RPMI7951 (cell line): ENCODE measurements at regions not wholly inside any gene's neighbourhood (a gene's known extent, or its start where the extent isn't known, plus 50 kb on each side); places are given as distances from the start of the nearest gene placed in this dataset.
A peak's percentile ranks its signal among the peaks of the same experiment; 100 is the strongest.

Experiments
- DNase-seq: peaks from one replicate; pipeline ENCODE4 v3.0.0-alpha.2; 2012; ENCODE audit warnings: low read depth

- DNase-seq, result no peak
These were observed 182.5 kb downstream of the VRK1 start for GRCh38 chr14:96979611-96980074.

- DNase-seq, result no peak
These were observed 183.7 kb downstream of the VRK1 start for GRCh38 chr14:96980835-96981234.

- no peak for DNase-seq
These were observed 189.3 kb downstream of the VRK1 start for GRCh38 chr14:96986256-96987085.

GRCh38 chr14:96987086-96987474 lies 189.9 kb downstream of the VRK1 start:
- DNase-seq, result no peak

GRCh38 chr14:96987771-96988170 lies 190.6 kb downstream of the VRK1 start:
- no peak for DNase-seq

GRCh38 chr14:96989306-96989705 lies 192.1 kb downstream of the VRK1 start:
- DNase-seq, result no peak

- DNase-seq, result no peak
These were observed 194.0 kb downstream of the VRK1 start for GRCh38 chr14:96991226-96991625.

GRCh38 chr14:96994999-96995398 lies 197.8 kb downstream of the VRK1 start:
- no peak for DNase-seq

GRCh38 chr14:96997269-96997668 lies 200.1 kb downstream of the VRK1 start:
- DNase-seq, result no peak

GRCh38 chr14:96997996-96998395 lies 200.8 kb downstream of the VRK1 start:
- DNase-seq, result no peak

- no peak for DNase-seq
These were observed 202.5 kb downstream of the VRK1 start for GRCh38 chr14:96999654-97000155.

- DNase-seq, result no peak
These were observed 205.3 kb downstream of the VRK1 start for GRCh38 chr14:97002454-97002853.

- DNase-seq, result no peak
These were observed 208.8 kb downstream of the VRK1 start for GRCh38 chr14:97005934-97006333.

GRCh38 chr14:97010491-97011160 lies 213.4 kb downstream of the VRK1 start:
- DNase-seq, result no peak

- no peak for DNase-seq
These were observed 216.7 kb downstream of the VRK1 start for GRCh38 chr14:97013878-97014277.

- DNase-seq, result no peak
These were observed 223.8 kb downstream of the VRK1 start for GRCh38 chr14:97021001-97021400.

GRCh38 chr14:97021571-97022168 lies 224.5 kb downstream of the VRK1 start:
- peak; percentile 16 for DNase-seq

- no peak for DNase-seq
These were observed 225.6 kb downstream of the VRK1 start for GRCh38 chr14:97022741-97023140.

GRCh38 chr14:97023871-97024270 lies 226.7 kb downstream of the VRK1 start:
- DNase-seq, result no peak

- DNase-seq, result no peak
These were observed 227.1 kb downstream of the VRK1 start for GRCh38 chr14:97024300-97024699.

GRCh38 chr14:97025722-97026121 lies 228.5 kb downstream of the VRK1 start:
- no peak for DNase-seq

- no peak for DNase-seq
These were observed 230.2 kb downstream of the VRK1 start for GRCh38 chr14:97027256-97027999.
